ENCODE measurements at regions not wholly inside any gene's neighbourhood (a gene's known extent, or its start where the extent isn't known, plus 50 kb on each side); places are given as distances from the start of the nearest gene placed in this dataset.
A peak's percentile ranks its signal among the peaks of the same experiment; 100 is the strongest.

DNA sequence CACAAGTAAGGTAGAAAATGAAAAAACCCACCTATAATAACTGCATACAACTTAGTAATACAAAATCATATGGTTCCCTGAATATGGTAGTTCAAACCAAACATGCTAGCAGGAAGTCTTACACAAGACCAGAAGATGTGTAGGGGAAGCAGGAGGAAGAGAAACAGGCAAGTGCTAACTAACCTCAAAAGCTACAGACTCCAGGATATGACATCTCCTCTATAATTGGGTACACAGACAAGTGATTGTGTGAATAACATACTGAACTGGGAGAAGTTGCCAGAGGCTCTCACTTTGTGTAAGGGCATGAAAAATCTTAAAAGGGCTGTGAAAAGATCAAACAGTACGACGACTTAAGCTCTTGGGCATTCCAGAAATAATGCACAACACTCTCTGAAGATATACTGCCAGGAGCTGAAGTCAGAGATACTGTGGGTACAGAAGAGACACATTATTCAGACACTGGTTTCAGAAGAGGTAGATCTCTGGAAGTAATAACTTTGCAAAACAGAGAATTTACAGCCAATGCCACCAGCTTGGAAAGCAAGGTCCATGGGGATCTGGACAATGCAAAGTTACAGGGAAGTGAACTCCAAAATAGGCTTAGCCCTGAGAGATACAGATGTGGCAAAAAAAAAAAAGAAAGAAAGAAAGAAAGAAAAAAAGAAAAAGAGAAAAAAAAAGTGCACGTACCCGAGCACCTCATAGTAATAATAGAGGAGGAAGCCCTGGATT, 767.2 kb downstream of the TNS3 start:
- peak; percentile 6 to 18 for DNase-seq (ENCODE audit: low read depth in 2 of 2)
- H3K4me3 ChIP-seq (replicated peaks in 1 of 2; ENCODE audit: low read depth in 2 of 2, low read length in 2 of 2) = no peak overlapping the region
- no peak for TF ChIP-seq CTCF (IDR thresholded peaks at IDR 0.05; ENCODE audit: low read depth, low read length)

GRCh38 chr7:46812101-46812675, 769.7 kb downstream of the TNS3 start:
- no peak overlapping the region for H3K4me3 ChIP-seq (replicated peaks in 1 of 2; ENCODE audit: low read depth in 2 of 2, low read length in 2 of 2)
- DNase-seq (ENCODE audit: low read depth in 2 of 2) = peak; percentile 14 to 32
- no peak for TF ChIP-seq CTCF (IDR thresholded peaks at IDR 0.05; ENCODE audit: low read depth, low read length)

DNA sequence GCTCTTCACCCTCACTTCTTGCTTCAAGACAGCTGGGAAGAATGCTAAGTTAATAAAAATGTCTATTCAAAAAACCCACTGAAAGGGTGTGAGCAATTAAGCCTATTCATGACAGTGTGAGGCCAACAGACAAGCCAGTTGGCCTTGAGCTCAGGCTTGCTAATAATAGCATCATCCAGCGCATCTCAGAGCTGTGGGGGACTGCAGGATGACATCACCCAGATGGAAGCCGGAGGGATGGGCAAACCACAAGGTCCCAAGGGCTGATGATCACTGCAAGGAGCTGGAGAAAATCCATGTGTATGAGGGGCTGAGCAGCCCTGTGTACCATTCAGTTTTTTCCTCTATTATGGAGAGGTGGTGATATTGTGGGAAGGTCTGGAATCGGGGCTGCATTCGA, 770.4 kb downstream of the TNS3 start:
- no peak for TF ChIP-seq CTCF (IDR thresholded peaks at IDR 0.05; ENCODE audit: low read depth, low read length)
- DNase-seq (ENCODE audit: low read depth in 2 of 2) = peak; percentile 89 to 94
- no peak overlapping the region for H3K4me3 ChIP-seq (replicated peaks in 1 of 2; ENCODE audit: low read depth in 2 of 2, low read length in 2 of 2)

GRCh38 chr7:46810986-46811385, 770.9 kb downstream of the TNS3 start:
- no peak overlapping the region for H3K4me3 ChIP-seq (replicated peaks in 1 of 2; ENCODE audit: low read depth in 2 of 2, low read length in 2 of 2)
- DNase-seq (ENCODE audit: low read depth in 2 of 2) = no peak
- no peak for TF ChIP-seq CTCF (IDR thresholded peaks at IDR 0.05; ENCODE audit: low read depth, low read length)

- no peak for DNase-seq (ENCODE audit: low read depth in 2 of 2)
- no peak overlapping the region for H3K4me3 ChIP-seq (replicated peaks in 1 of 2; ENCODE audit: low read depth in 2 of 2, low read length in 2 of 2)
- no peak for TF ChIP-seq CTCF (IDR thresholded peaks at IDR 0.05; ENCODE audit: low read depth, low read length)
Observed at GRCh38 chr7:46809886-46810285, 772.0 kb downstream of the TNS3 start.

DNA sequence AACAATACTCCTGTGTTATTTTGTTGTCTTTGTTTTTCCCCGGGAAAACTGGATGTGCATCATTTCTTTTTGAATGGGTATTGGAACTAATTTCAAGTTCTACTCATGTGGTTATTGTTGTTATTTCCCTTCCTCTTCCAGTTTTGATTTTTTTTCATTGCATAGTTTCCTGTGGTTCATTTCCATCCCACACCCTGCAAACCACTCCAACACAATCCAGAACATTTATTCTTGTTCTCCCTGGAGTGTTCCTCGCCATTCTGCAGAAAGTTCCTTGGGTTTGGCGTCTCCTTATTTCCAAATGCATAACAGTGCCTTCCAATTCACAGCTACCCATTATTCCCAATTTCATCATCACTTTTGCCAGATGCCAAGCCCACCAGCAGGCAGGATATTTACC, 775.1 kb downstream of the TNS3 start:
- no peak for TF ChIP-seq CTCF (IDR thresholded peaks at IDR 0.05; ENCODE audit: low read depth, low read length)

More for the DNA sequence above, 775.1 kb downstream of the TNS3 start:
- no peak for DNase-seq (ENCODE audit: low read depth in 2 of 2)
- H3K4me3 ChIP-seq (replicated peaks in 1 of 2; ENCODE audit: low read depth in 2 of 2, low read length in 2 of 2) = no peak overlapping the region
